HG03558 (cell line): ENCODE measurements at regions not wholly inside any gene's neighbourhood (a gene's known extent, or its start where the extent isn't known, plus 50 kb on each side); places are given as distances from the start of the nearest gene placed in this dataset.
"Not testable (repeated sequence)": the region's sequence is repeated elsewhere in the genome, so short reads cannot be mapped to it uniquely, and the experiment has no call there.

Experiments used
- ATAC-seq: cut with Tn5 transposase; IDR thresholded peaks from one replicate; pipeline ENCODE4 v1.9.1; 2021; ENCODE audit warnings: moderate number of reproducible peaks; ENCODE audit not compliant: unreplicated experiment; ENCODE audit errors: extremely low read depth

- no peak for ATAC-seq
These were observed 902.2 kb downstream of the BRD1 start for GRCh38 chr22:48925450-48925849.

- ATAC-seq, result no peak
These were observed 903.7 kb downstream of the BRD1 start for GRCh38 chr22:48923996-48924395.

- no peak for ATAC-seq
These were observed 904.4 kb downstream of the BRD1 start for GRCh38 chr22:48923165-48923865.

DNA sequence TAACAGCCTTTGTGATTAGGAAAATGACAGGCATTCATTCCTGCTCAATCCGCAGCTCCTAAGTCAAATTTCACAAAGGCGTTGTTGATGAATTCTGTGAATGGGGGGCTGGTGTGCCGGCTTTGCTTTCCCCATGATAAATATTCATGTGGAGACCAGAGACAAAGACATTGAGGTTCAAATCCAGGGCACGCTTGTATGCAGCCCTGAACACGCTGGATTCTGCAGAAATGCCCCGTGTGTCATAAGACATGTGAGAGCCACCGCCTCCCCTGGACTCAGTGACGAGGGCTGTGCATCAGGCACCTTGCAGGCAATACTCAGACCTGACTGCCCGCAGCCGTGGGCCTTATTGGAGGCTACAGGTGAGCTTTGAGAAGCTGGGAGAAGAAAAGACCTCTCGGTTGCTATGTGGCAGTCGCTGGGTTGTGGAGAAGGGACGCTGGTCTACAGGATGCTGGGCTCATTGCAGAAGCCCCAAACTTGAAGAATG is 906.2 kb downstream of the BRD1 start:
- ATAC-seq, result no peak

- ATAC-seq, result no peak
These were observed 906.9 kb downstream of the BRD1 start for GRCh38 chr22:48920776-48921241.

GRCh38 chr22:48919851-48920589 is 907.7 kb downstream of the BRD1 start:
- ATAC-seq, result no peak

- no peak for ATAC-seq
These were observed 908.5 kb downstream of the BRD1 start for GRCh38 chr22:48919187-48919590.

GRCh38 chr22:48918585-48919186 is 909.0 kb downstream of the BRD1 start:
- no peak for ATAC-seq

DNA sequence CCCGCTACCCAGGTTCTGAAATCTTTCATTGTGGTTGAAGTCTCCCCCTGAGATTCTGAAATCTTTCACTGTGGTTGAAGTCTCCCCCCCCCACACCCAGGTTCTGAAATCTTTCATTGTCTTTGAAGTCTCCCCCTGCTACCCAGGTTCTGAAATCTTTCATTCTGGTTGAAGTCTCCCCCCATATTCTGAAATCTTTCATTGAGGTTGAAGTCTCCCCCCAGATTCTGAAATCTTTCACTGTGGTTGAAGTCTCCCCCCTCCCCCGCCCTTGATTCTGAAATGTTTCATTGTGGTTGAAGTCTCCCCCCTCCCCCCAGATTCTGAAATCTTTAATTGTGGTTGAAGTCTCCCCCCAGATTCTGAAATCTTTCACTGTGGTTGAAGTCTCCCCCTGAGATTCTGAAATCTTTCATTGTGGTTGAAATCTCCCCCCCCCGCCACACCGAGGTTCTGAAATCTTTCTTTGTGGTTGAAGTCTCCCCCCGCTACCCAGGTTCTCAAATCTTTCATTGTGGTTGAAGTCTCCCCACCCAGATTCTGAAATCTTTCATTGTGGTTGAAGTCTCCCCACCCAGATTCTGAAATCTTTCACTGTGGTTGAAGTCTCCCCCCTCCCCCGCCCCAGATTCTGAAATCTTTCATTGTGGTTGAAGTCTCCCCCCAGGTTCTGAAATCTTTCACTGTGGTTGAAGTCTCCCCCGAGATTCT is 915.2 kb downstream of the BRD1 start:
- not testable (repeated sequence) for ATAC-seq

DNA sequence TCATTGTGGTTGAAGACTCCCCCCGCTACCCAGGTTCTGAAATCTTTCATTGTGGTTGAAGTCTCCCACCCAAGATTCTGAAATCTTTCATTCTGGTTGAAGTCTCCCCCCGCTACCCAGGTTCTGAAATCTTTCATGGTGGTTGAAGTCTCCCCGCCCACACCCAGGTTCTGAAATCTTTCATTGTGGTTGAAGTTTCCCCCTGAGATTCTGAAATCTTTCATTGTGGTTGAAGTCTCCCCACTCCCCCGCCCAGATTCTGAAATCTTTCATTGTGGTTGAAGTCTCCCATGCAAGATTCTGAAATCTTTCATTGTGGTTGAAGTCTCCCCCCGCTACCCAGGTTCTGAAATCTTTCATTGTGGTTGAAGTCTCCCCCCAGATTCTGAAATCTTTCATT is 916.0 kb downstream of the BRD1 start:
- not testable (repeated sequence) for ATAC-seq

DNA sequence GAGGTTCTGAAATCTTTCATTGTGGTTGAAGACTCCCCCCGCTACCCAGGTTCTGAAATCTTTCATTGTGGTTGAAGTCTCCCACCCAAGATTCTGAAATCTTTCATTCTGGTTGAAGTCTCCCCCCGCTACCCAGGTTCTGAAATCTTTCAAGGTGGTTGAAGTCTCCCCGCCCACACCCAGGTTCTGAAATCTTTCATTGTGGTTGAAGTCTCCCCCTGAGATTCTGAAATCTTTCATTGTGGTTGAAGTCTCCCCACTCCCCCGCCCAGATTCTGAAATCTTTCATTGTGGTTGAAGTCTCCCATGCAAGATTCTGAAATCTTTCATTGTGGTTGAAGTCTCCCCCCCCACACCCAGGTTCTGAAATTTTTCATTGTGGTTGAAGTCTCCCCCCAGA is 916.6 kb downstream of the BRD1 start:
- ATAC-seq, result not testable (repeated sequence)

DNA sequence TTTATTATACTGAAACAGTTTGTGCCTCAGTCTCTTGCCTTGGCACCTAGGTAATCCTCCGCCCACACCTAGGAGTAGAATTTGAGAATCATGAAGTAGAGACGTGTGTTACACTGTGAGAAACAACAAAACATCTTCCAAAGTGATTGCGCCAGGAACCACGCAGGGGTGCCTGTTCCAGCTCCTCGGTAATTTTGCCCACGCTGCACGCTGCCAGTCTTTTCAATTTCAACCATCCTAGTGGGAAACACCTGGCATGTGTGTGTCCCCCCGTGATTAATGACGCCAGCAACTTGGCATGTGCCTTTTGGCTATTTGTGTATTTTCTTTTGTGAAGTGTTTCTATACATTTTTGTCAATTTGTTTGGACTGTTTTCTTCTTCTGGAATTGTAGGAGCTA is 919.1 kb downstream of the BRD1 start:
- no peak for ATAC-seq

- ATAC-seq, result no peak
These were observed 920.1 kb downstream of the BRD1 start for GRCh38 chr22:48907591-48907990.

DNA sequence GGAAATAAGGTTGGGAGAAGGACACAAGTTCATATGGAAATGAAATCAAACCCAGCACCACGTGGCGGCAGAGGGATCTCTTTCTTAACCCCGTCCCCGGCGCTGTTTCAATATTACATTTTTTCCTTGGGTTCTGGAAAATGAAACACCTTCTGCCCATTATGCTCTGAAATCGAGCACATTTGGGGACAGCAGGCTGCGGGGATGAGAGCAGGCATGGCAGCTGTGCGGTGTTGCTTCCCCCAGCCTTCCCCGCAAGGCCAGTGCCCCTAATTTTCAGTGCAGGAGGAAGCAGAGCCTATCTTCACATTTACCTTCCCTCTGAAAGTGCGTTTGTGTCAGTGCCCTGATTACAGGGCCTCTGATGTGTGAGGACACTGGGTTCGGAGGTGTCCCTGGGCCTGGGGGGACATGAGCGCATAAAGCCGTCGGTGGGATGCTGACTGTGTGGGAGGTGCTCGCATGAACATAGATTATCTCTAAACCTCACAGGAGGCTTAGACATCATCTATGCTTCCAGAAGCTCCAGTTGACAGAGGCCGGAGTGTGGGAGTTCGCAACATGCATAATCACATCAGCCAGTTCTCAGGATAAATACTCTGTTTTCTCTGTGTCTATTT is 921.3 kb downstream of the BRD1 start:
- no peak for ATAC-seq

- ATAC-seq, result no peak
These were observed 922.3 kb downstream of the BRD1 start for GRCh38 chr22:48905206-48905975.

DNA sequence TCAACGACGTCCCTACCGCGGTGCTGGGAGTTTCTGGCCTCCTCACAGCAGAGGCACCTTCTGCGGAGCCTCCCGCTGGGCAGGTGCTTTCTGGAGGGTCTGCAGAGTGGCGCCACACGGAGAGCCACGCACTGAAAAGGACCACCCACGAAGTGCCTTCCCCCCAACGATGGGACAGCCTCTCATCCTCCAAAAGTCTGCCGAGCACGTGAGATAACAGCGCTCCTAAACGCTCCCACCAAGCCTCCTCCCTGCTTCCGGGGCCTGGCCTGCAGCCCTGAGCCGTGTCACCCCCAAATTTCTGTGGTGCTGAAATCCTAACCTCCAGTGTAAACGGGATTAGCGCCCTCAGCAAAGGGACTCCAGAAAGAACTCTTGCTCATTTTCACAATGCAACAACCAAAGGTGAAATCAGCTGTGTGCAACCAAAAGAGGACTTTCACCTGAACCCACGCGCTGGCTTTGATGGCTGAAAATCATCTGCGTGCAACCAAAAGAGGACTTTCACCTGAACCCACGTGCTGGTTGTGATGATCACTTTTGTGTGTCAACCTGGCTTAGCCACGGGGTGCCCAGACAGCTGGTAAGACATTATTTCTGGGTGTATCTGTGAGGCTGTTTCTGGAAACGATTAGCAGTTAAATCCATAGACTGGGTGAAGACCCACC is 924.6 kb downstream of the BRD1 start:
- ATAC-seq, result no peak

DNA sequence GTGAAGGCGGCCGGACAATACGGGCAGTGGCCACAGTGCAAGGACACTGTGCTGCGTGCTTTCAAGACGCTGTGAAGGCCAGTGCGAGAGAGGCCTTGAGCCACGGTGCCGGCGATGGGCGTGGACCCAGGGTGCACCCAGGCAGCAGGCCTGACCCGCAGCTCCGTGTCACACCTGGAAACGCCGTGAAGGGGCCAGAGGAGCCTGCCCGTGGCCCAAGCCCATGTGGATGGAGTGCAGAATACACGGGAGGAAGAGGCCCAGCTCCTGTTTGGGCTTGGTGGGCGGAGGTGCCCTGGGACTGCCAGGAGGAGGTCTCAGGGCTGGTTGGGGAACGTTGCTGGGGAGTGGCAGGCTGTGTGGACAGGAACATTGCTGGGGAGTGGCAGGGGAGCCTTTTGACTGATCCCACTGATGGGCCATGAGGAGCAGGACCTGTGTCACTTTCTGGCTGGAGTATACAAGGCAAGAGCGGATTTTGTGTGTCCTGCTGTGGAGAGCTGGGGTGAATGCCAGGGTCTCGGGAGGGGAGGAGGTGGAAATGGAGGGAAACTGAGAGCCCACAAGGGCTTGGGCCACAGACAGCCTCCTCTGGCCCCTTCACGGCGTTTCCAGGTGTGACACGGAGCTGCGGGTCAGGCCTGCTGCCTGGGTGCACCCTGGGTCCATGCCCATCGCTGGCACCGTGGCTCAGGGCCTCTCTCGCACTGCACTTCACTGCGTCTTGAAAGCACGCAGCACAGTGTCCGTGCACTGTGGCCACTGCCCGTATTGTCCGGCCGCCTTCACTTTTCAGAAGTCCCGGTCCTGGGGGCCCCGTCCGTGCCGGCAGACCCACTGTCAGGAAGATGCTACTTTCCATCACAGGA is 925.4 kb downstream of the BRD1 start:
- ATAC-seq, result no peak

- ATAC-seq, result no peak
These were observed 926.3 kb downstream of the BRD1 start for GRCh38 chr22:48901324-48901723.
